NCI-H2029 treated with DMSO at 0.1 percent for 48 hours (cell line): ENCODE measurements at regions not wholly inside any gene's neighbourhood (a gene's known extent, or its start where the extent isn't known, plus 50 kb on each side); places are given as distances from the start of the nearest gene placed in this dataset.
A peak's percentile ranks its signal among the peaks of the same experiment; 100 is the strongest.

ENCODE experiments used
- DNase-seq: peaks from one replicate; lab custom pipeline; 2025; lab: John Stamatoyannopoulos, UW

- DNase-seq, result no peak
Observed at GRCh38 chr1:80994038-80994437, 806.7 kb upstream of the ADGRL2 start.

- no peak for DNase-seq
Observed at GRCh38 chr1:80993154-80993980, 807.4 kb upstream of the ADGRL2 start.

- DNase-seq, result no peak
Observed at GRCh38 chr1:80989455-80989854, 811.3 kb upstream of the ADGRL2 start.

GRCh38 chr1:80988926-80989325 is 811.8 kb upstream of the ADGRL2 start:
- no peak for DNase-seq

GRCh38 chr1:80987824-80988223 is 812.9 kb upstream of the ADGRL2 start:
- no peak for DNase-seq

- DNase-seq, result no peak
Observed at GRCh38 chr1:80987106-80987505, 813.6 kb upstream of the ADGRL2 start.

- DNase-seq, result no peak
Observed at GRCh38 chr1:80982831-80983230, 817.9 kb upstream of the ADGRL2 start.

GRCh38 chr1:80973101-80973500 is 827.6 kb upstream of the ADGRL2 start:
- no peak for DNase-seq

GRCh38 chr1:80966266-80966665 is 834.5 kb upstream of the ADGRL2 start:
- no peak for DNase-seq

- no peak for DNase-seq
Observed at GRCh38 chr1:80962564-80962963, 838.2 kb upstream of the ADGRL2 start.

- DNase-seq, result peak; percentile 13
Observed at GRCh38 chr1:80961464-80962190, 839.1 kb upstream of the ADGRL2 start.

GRCh38 chr1:80933346-80933745 is 867.4 kb upstream of the ADGRL2 start:
- DNase-seq, result no peak

GRCh38 chr1:80931178-80931577 is 869.6 kb upstream of the ADGRL2 start:
- no peak for DNase-seq

GRCh38 chr1:80929868-80930508 is 870.7 kb upstream of the ADGRL2 start:
- DNase-seq, result no peak

GRCh38 chr1:80926531-80926930 is 874.2 kb upstream of the ADGRL2 start:
- no peak for DNase-seq

- DNase-seq, result no peak
Observed at GRCh38 chr1:80925130-80925805, 875.5 kb upstream of the ADGRL2 start.

GRCh38 chr1:80924290-80924689 is 876.4 kb upstream of the ADGRL2 start:
- DNase-seq, result no peak

- DNase-seq, result no peak
Observed at GRCh38 chr1:80922906-80923305, 877.8 kb upstream of the ADGRL2 start.

GRCh38 chr1:80919426-80919825 is 881.3 kb upstream of the ADGRL2 start:
- no peak for DNase-seq

GRCh38 chr1:80918380-80918779 is 882.4 kb upstream of the ADGRL2 start:
- DNase-seq, result no peak

- no peak for DNase-seq
Observed at GRCh38 chr1:80917826-80918225, 882.9 kb upstream of the ADGRL2 start.

- no peak for DNase-seq
Observed at GRCh38 chr1:80917225-80917624, 883.5 kb upstream of the ADGRL2 start.
